A673 (cell line): ENCODE measurements at regions not wholly inside any gene's neighbourhood (a gene's known extent, or its start where the extent isn't known, plus 50 kb on each side); places are given as distances from the start of the nearest gene placed in this dataset.

Experiments used
- EZH2 ChIP-seq: fragments of 200-600 bp; sonication (generic); IDR thresholded peaks from 2 replicates; pipeline ENCODE4 v1.6.1; 2017; ENCODE audit warnings: borderline replicate concordance, low read depth, mild to moderate bottlenecking, mixed read lengths, antibody characterized with exemption, low read length; ENCODE audit not compliant: poor library complexity, severe bottlenecking
- TF ChIP-seq, protein P1 (sequence below): fragments of 300-800, 200-600 bp; sonication (generic); conservative IDR thresholded peaks from 2 replicates; pipeline ENCODE4 v1.5.1; 2017; ENCODE audit warnings: low read depth, mild to moderate bottlenecking, antibody characterized with exemption, low read length, moderate library complexity, mixed read lengths

GRCh38 chr4:13857800-13858199 is 230.3 kb upstream of the BOD1L1 start:
- TF ChIP-seq, protein P1, sequence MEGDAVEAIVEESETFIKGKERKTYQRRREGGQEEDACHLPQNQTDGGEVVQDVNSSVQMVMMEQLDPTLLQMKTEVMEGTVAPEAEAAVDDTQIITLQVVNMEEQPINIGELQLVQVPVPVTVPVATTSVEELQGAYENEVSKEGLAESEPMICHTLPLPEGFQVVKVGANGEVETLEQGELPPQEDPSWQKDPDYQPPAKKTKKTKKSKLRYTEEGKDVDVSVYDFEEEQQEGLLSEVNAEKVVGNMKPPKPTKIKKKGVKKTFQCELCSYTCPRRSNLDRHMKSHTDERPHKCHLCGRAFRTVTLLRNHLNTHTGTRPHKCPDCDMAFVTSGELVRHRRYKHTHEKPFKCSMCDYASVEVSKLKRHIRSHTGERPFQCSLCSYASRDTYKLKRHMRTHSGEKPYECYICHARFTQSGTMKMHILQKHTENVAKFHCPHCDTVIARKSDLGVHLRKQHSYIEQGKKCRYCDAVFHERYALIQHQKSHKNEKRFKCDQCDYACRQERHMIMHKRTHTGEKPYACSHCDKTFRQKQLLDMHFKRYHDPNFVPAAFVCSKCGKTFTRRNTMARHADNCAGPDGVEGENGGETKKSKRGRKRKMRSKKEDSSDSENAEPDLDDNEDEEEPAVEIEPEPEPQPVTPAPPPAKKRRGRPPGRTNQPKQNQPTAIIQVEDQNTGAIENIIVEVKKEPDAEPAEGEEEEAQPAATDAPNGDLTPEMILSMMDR = no peak
- no peak for TF ChIP-seq EZH2
